PC-3 (cell line): ENCODE measurements at regions not wholly inside any gene's neighbourhood (a gene's known extent, or its start where the extent isn't known, plus 50 kb on each side); places are given as distances from the start of the nearest gene placed in this dataset.

ENCODE experiments used
- ATAC-seq: fragments of 200-7000 bp; cut with Tn5 transposase; 2 replicates; pipeline ENCODE4 v1.9.1; 2020; ENCODE audit warnings: mild to moderate bottlenecking, moderate library complexity
- BruUV-seq: library from RNA; stranded (reverse); fragments of 400-500 nt; replicated peaks from 2 replicates; lab custom pipeline; 2021; lab: Mats Ljungman, UMichigan
- CTCF ChIA-PET: fragments of 300-600 bp; sonication (Branson Sonifier 250); formaldehyde crosslinking; loops from one replicate; lab custom pipeline; 2022; ENCODE audit warnings: antibody characterized with exemption; lab: Charles Lee
- POLR2A ChIA-PET: fragments of 300-600 bp; sonication (Branson Sonifier 250); formaldehyde crosslinking; loops from one replicate; lab custom pipeline; 2022; ENCODE audit warnings: antibody characterized with exemption; ENCODE audit not compliant: unreplicated experiment; lab: Charles Lee
- DNase-seq: peaks from one replicate; pipeline ENCODE4 v3.0.0-alpha.2; 2015
- H2AFZ ChIP-seq: fragments of 300-600 bp; sonication (generic); 2 replicates; pipeline ENCODE4 v1.6.0; 2016; ENCODE audit warnings: antibody characterized with exemption, low read length
- H3F3A ChIP-seq: fragments of 300-600 bp; sonication (generic); one replicate; pipeline ENCODE4 v1.6.0; 2017; ENCODE audit warnings: antibody characterized with exemption, low read length, control low read depth, mild to moderate bottlenecking; ENCODE audit not compliant: unreplicated experiment
- H3K27ac ChIP-seq: fragments of 300-600 bp; sonication (generic); 2 replicates; pipeline ENCODE4 v1.5.1; 2016; ENCODE audit warnings: mild to moderate bottlenecking, low read length
- H3K27me3 ChIP-seq: fragments of 300-600 bp; sonication (generic); 2 replicates; pipeline ENCODE4 v1.6.1; 2016; ENCODE audit warnings: low read length, mixed read lengths
- H3K36me3 ChIP-seq: fragments of 300-600 bp; sonication (generic); 2 replicates; pipeline ENCODE4 v1.6.1; 2016; ENCODE audit warnings: low read depth, mixed run types, low read length, mixed read lengths
- H3K4me1 ChIP-seq: fragments of 300-600 bp; sonication (generic); 2 replicates; pipeline ENCODE4 v1.5.1; 2016; ENCODE audit warnings: low read length; ENCODE audit not compliant: insufficient read depth
- H3K4me2 ChIP-seq: fragments of 300-600 bp; sonication (generic); 2 replicates; pipeline ENCODE4 v1.6.0; 2016; ENCODE audit warnings: low read length
- H3K4me3 ChIP-seq: fragments of 300-600 bp; sonication (generic); 2 replicates; pipeline ENCODE4 v1.5.1; 2016; ENCODE audit warnings: mild to moderate bottlenecking, low read length, mixed read lengths
- H3K79me2 ChIP-seq: fragments of 300-600 bp; sonication (generic); 2 replicates; pipeline ENCODE4 v1.6.1; 2017; ENCODE audit warnings: low read length, mixed read lengths
- H3K9ac ChIP-seq: fragments of 300-600 bp; sonication (generic); 2 replicates; pipeline ENCODE4 v1.6.0; 2016; ENCODE audit warnings: mild to moderate bottlenecking, low read length
- H3K9me2 ChIP-seq: fragments of 300-600 bp; sonication (generic); replicated peaks from 2 replicates; pipeline ENCODE4 v1.6.1; 2016; ENCODE audit warnings: mixed run types, low read length, mixed read lengths
- H3K9me3 ChIP-seq: fragments of 300-600 bp; sonication (generic); 2 replicates; pipeline ENCODE4 v1.6.1; 2016; ENCODE audit warnings: low read length, mixed read lengths
- H4K20me1 ChIP-seq: fragments of 300-600 bp; sonication (generic); 2 replicates; pipeline ENCODE4 v1.6.1; 2016; ENCODE audit warnings: low read length, mixed read lengths
- EZH2 ChIP-seq: fragments of 300-600 bp; sonication (generic); IDR thresholded peaks from one replicate; pipeline ENCODE4 v1.6.1; 2017; ENCODE audit warnings: antibody characterized with exemption, mild to moderate bottlenecking, low read length; ENCODE audit not compliant: unreplicated experiment
- EZH2phosphoT487 ChIP-seq: fragments of 300-600 bp; sonication (generic); IDR thresholded peaks from 2 replicates; pipeline ENCODE4 v1.6.1; 2018; ENCODE audit warnings: mild to moderate bottlenecking, antibody characterized with exemption, low read length, borderline replicate concordance
- intact Hi-C: fragments of 100-400 bp; cut with micrococcal nuclease; formaldehyde crosslinking; loops from 2 replicates; pipeline ENCODE4 v1.9.0; 2023
- TF ChIP-seq, protein P1 (sequence below): fragments of 300-600 bp; sonication (generic); conservative IDR thresholded peaks from 2 replicates; pipeline ENCODE4 v1.5.1; 2017; ENCODE audit warnings: antibody characterized with exemption, low read depth, mild to moderate bottlenecking, low read length

DNA sequence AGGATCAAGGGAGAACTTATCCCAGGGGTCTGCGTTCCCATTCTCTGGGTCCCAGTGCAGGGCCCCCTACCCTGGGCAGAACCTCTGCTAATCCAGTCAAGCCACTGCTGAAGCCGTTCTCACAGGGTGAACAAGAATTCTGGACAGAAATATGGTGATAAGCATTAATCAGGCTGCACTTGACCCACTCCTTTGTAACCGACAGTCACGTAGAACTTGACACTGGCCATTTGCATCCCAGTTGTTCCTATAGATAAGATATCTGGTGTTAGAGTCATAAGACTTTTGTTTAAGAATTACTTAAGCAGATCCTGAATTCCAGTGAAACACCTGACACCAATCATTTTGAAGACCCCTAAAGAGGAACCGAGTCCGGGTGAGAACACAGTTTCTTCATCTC is 107.5 kb upstream of the THY1 start:
- no peaks in the 10 kb centered on the region for H3F3A ChIP-seq
- H3K9ac ChIP-seq, result no peak overlapping the region
- BruUV-seq, result no TSS peak
- H2AFZ ChIP-seq, result no peak overlapping the region
- TF ChIP-seq EZH2 (no peak), EZH2phosphoT487 (no peak)
- TF ChIP-seq, protein P1, sequence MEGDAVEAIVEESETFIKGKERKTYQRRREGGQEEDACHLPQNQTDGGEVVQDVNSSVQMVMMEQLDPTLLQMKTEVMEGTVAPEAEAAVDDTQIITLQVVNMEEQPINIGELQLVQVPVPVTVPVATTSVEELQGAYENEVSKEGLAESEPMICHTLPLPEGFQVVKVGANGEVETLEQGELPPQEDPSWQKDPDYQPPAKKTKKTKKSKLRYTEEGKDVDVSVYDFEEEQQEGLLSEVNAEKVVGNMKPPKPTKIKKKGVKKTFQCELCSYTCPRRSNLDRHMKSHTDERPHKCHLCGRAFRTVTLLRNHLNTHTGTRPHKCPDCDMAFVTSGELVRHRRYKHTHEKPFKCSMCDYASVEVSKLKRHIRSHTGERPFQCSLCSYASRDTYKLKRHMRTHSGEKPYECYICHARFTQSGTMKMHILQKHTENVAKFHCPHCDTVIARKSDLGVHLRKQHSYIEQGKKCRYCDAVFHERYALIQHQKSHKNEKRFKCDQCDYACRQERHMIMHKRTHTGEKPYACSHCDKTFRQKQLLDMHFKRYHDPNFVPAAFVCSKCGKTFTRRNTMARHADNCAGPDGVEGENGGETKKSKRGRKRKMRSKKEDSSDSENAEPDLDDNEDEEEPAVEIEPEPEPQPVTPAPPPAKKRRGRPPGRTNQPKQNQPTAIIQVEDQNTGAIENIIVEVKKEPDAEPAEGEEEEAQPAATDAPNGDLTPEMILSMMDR, result no peak
- intact Hi-C loops, result no loop called here
- H3K9me3 ChIP-seq, result no peaks in the 10 kb centered on the region
- no peak overlapping the region for H3K4me2 ChIP-seq
- H3K27ac ChIP-seq, result no peak overlapping the region
- H3K4me3 ChIP-seq, result no peak overlapping the region
- DNase-seq (no peak), ATAC-seq (no peak)
- no peaks in the 10 kb centered on the region for H3K9me2 ChIP-seq
- no peaks in the 10 kb centered on the region for H3K4me1 ChIP-seq
- CTCF ChIA-PET, result no interaction called here
- H3K36me3 ChIP-seq, result no peaks in the 10 kb centered on the region
- POLR2A ChIA-PET, result no interaction called here
- H3K79me2 ChIP-seq, result no peaks in the 10 kb centered on the region
- H3K27me3 ChIP-seq, result peaks cover 7% of the 10 kb centered on the region; the same call in 1 of the 2 replicates
- no peaks in the 10 kb centered on the region for H4K20me1 ChIP-seq

DNA sequence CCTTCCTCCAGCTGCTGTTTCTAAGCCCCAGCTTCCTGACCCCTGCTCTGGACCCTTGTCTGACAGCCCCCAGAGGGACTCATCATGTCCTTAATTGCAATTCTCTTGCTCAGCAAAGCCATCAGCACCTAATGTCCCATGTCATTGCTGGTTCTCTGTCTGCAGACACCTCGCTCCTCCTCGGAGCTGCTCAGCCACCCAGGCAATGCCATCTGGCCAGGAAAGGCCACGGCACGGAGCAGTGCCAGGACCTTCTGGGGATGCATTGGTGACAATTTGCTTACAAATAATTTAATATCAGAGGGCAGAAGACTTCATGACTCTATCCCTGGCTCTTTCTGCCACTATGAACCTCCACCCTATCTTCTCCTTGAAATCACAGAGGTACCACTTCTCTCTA is 107.0 kb upstream of the THY1 start:
- Histone ChIP-seq H3K27me3 (peaks cover 7% of the 10 kb centered on the region), H2AFZ (no peak overlapping the region), H3K4me1 (no peaks in the 10 kb centered on the region), H3F3A (no peaks in the 10 kb centered on the region), H3K4me3 (no peak overlapping the region), H3K9me2 (no peaks in the 10 kb centered on the region), H3K27ac (no peak overlapping the region), H3K9ac (no peak overlapping the region), H3K36me3 (no peaks in the 10 kb centered on the region), H3K79me2 (no peaks in the 10 kb centered on the region), H3K9me3 (no peaks in the 10 kb centered on the region), H4K20me1 (no peaks in the 10 kb centered on the region), H3K4me2 (no peak overlapping the region)
- no TSS peak for BruUV-seq
- CTCF ChIA-PET, result no interaction called here
- POLR2A ChIA-PET, result no interaction called here
- intact Hi-C loops, result no loop called here
- TF ChIP-seq EZH2phosphoT487, result no peak
- TF ChIP-seq, protein P1, result no peak
- no peak for TF ChIP-seq EZH2
- no peak for ATAC-seq
- no peak for DNase-seq

- H3K4me3 ChIP-seq, result no peak overlapping the region
- H2AFZ ChIP-seq, result no peak overlapping the region
- no peak for TF ChIP-seq EZH2phosphoT487
- TF ChIP-seq, protein P1, result no peak
- TF ChIP-seq EZH2, result no peak
- no peaks in the 10 kb centered on the region for H4K20me1 ChIP-seq
- H3K9me3 ChIP-seq, result no peaks in the 10 kb centered on the region
- H3K4me2 ChIP-seq, result no peak overlapping the region
- no TSS peak for BruUV-seq
- H3K4me1 ChIP-seq, result no peaks in the 10 kb centered on the region
- CTCF ChIA-PET, result no interaction called here
- H3K9ac ChIP-seq, result no peak overlapping the region
- H3K9me2 ChIP-seq, result no peaks in the 10 kb centered on the region
- peaks cover 10% of the 10 kb centered on the region for H3K27me3 ChIP-seq
- POLR2A ChIA-PET, result no interaction called here
- intact Hi-C loops, result no loop called here
- no peak overlapping the region for H3K27ac ChIP-seq
- no peaks in the 10 kb centered on the region for H3K79me2 ChIP-seq
- H3K36me3 ChIP-seq, result no peaks in the 10 kb centered on the region
- H3F3A ChIP-seq, result no peaks in the 10 kb centered on the region
- DNase-seq (no peak), ATAC-seq (no peak)
Measured at GRCh38 chr11:119529063-119529845, 106.3 kb upstream of the THY1 start.
